Endodermal cell (in vitro differentiated cells): ENCODE measurements at regions not wholly inside any gene's neighbourhood (a gene's known extent, or its start where the extent isn't known, plus 50 kb on each side); places are given as distances from the start of the nearest gene placed in this dataset.

Source experiments
- DNase-seq: peaks from one replicate; pipeline ENCODE4 v3.0.0-alpha.2; 2017
- H3K27ac ChIP-seq: 2 replicates; pipeline ENCODE4 v1.5.1; 2013; ENCODE audit warnings: mild to moderate bottlenecking, low read depth, low read length, moderate library complexity
- H3K27me3 ChIP-seq: 2 replicates; pipeline ENCODE4 v1.6.1; 2013; ENCODE audit warnings: mild to moderate bottlenecking, low read length, moderate library complexity; ENCODE audit not compliant: insufficient read depth, control insufficient read depth, poor library complexity, severe bottlenecking
- H3K36me3 ChIP-seq: 2 replicates; pipeline ENCODE4 v1.7.0; 2013; ENCODE audit warnings: mild to moderate bottlenecking, low read length, moderate library complexity; ENCODE audit not compliant: control insufficient read depth, insufficient read depth
- H3K4me1 ChIP-seq: one replicate; pipeline ENCODE4 v1.7.0; 2013; ENCODE audit warnings: low read length; ENCODE audit not compliant: control insufficient read depth, insufficient read depth
- H3K4me3 ChIP-seq: 2 replicates; pipeline ENCODE4 v1.5.1; 2013; ENCODE audit warnings: mild to moderate bottlenecking, low read length, moderate library complexity
- H3K9ac ChIP-seq: 2 replicates; pipeline ENCODE4 v1.6.1; 2013; ENCODE audit warnings: mild to moderate bottlenecking, low read length, moderate library complexity; ENCODE audit not compliant: poor library complexity, severe bottlenecking; ENCODE audit errors: extremely low read depth
- H3K9me3 ChIP-seq: 2 replicates; pipeline ENCODE4 v1.6.1; 2013; ENCODE audit warnings: mild to moderate bottlenecking, low read length, moderate library complexity; ENCODE audit not compliant: control insufficient read depth
- H3K27ac Mint-ChIP-seq: 2 replicates; pipeline ENCODE4 v1.8.0; 2020; ENCODE audit warnings: mixed read lengths
- H3K27me3 Mint-ChIP-seq: 2 replicates; pipeline ENCODE4 v1.8.0; 2021; ENCODE audit warnings: mild to moderate bottlenecking, mixed read lengths; ENCODE audit not compliant: insufficient read depth
- H3K36me3 Mint-ChIP-seq: 2 replicates; pipeline ENCODE4 v1.8.0; 2020; ENCODE audit warnings: low read depth, mixed read lengths
- H3K4me1 Mint-ChIP-seq: 2 replicates; pipeline ENCODE4 v1.8.0; 2020; ENCODE audit warnings: mixed read lengths
- H3K4me3 Mint-ChIP-seq: 2 replicates; pipeline ENCODE4 v1.8.0; 2020; ENCODE audit warnings: mild to moderate bottlenecking, moderate library complexity, mixed read lengths
- H3K9me3 Mint-ChIP-seq: 2 replicates; pipeline ENCODE4 v1.8.0; 2020; ENCODE audit warnings: mild to moderate bottlenecking, mixed read lengths
- CTCF ChIP-seq: fragments of 200-600 bp; sonication (generic); conservative IDR thresholded peaks from 2 replicates; pipeline ENCODE4 v1.5.0; 2021; ENCODE audit warnings: antibody characterized with exemption, mild to moderate bottlenecking
- WGBS, 2 experiments: methylation state at CpG; one replicate each; pipeline versions ENCODE4 v1.1.5 to v1.1.7; 2013; ENCODE audit warnings: missing lambda C conversion rate in 2 of 2, mixed read lengths in 1 of 2; ENCODE audit not compliant: insufficient coverage in 1 of 2, insufficient read length in 1 of 2; 5-methylcytosine and 5-hydroxymethylcytosine counted together

- Mint-ChIP-seq H3K4me1 (peaks cover 15% of the 10 kb centered on the region), H3K9me3 (no peaks in the 10 kb centered on the region), H3K27ac (no peak overlapping the region), H3K27me3 (no peaks in the 10 kb centered on the region), H3K4me3 (no peak overlapping the region), H3K36me3 (no peaks in the 10 kb centered on the region)
- no peaks in the 10 kb centered on the region for H3K9me3 ChIP-seq
- H3K27me3 ChIP-seq: no peaks in the 10 kb centered on the region
- H3K27ac ChIP-seq: no peak overlapping the region
- TF ChIP-seq CTCF: no peak
- DNase-seq: no peak
- H3K9ac ChIP-seq: no peak overlapping the region
- H3K36me3 ChIP-seq: no peaks in the 10 kb centered on the region
- H3K4me1 ChIP-seq: no peaks in the 10 kb centered on the region
- 88 to 100% methylated on average over 1 of the region's 1 CpG for WGBS, 2 experiments
- H3K4me3 ChIP-seq: no peak overlapping the region
These were observed 675.2 kb upstream of the INTU start for GRCh38 chr4:126957556-126957955.

- peaks cover 15% of the 10 kb centered on the region for H3K4me1 Mint-ChIP-seq
- Histone ChIP-seq H3K9ac (no peak overlapping the region), H3K36me3 (no peaks in the 10 kb centered on the region), H3K27me3 (no peaks in the 10 kb centered on the region), H3K4me3 (no peak overlapping the region), H3K4me1 (no peaks in the 10 kb centered on the region), H3K27ac (no peak overlapping the region), H3K9me3 (no peaks in the 10 kb centered on the region)
- no peak overlapping the region for H3K27ac Mint-ChIP-seq
- 92% methylated on average over 1 of the region's 1 CpG; no CpG with 5 or more reads in 1 of the 2 experiments for WGBS, 2 experiments
- no peak overlapping the region for H3K4me3 Mint-ChIP-seq
- no peaks in the 10 kb centered on the region for H3K9me3 Mint-ChIP-seq
- no peak for TF ChIP-seq CTCF
- H3K36me3 Mint-ChIP-seq: no peaks in the 10 kb centered on the region
- no peak for DNase-seq
- no peaks in the 10 kb centered on the region for H3K27me3 Mint-ChIP-seq
These were observed 674.8 kb upstream of the INTU start for GRCh38 chr4:126957987-126958386.

GRCh38 chr4:126958482-126958881 lies 674.3 kb upstream of the INTU start:
- DNase-seq: no peak
- no peaks in the 10 kb centered on the region for H3K9me3 ChIP-seq
- TF ChIP-seq CTCF: no peak

More at GRCh38 chr4:126958482-126958881, 674.3 kb upstream of the INTU start:
- Mint-ChIP-seq H3K4me3 (no peak overlapping the region), H3K9me3 (no peaks in the 10 kb centered on the region), H3K27me3 (no peaks in the 10 kb centered on the region), H3K36me3 (no peaks in the 10 kb centered on the region), H3K4me1 (peaks cover 14% of the 10 kb centered on the region), H3K27ac (no peak overlapping the region)
- Histone ChIP-seq H3K27ac (no peak overlapping the region), H3K4me1 (no peaks in the 10 kb centered on the region), H3K9ac (no peak overlapping the region), H3K4me3 (no peak overlapping the region), H3K27me3 (no peaks in the 10 kb centered on the region), H3K36me3 (no peaks in the 10 kb centered on the region)
